MM.1S (cell line): ENCODE measurements at regions not wholly inside any gene's neighbourhood (a gene's known extent, or its start where the extent isn't known, plus 50 kb on each side); places are given as distances from the start of the nearest gene placed in this dataset.

ENCODE experiments used
- EZH2phosphoT487 ChIP-seq: fragments of 300-600 bp; sonication (generic); IDR thresholded peaks from 2 replicates; pipeline ENCODE4 v1.6.1; 2018; ENCODE audit warnings: antibody characterized with exemption, low read length
- TF ChIP-seq, protein P1 (sequence below): fragments of 300-600 bp; sonication (generic); IDR thresholded peaks from 2 replicates; pipeline ENCODE4 v1.5.1; 2016; ENCODE audit warnings: antibody characterized with exemption, low read length, mixed read lengths

DNA sequence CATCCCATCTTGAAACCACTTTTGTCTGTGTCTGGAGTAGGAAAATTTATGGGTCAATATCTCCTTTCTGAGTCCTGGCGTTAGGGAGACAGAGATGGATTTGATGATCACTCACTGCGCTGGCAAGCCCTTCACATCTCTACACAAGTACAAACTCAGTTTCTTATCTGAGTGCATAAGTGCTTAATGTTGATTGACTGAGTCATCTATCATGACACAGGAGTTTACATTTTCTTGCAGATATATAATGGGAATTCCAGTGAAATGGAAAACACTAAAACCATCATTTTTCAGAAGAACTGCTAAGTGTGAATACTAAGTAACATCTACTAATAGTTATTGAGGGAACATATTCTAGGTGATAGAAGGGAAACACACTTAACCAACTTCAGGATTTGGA is 763.9 kb upstream of the COBL start:
- TF ChIP-seq, protein P1, sequence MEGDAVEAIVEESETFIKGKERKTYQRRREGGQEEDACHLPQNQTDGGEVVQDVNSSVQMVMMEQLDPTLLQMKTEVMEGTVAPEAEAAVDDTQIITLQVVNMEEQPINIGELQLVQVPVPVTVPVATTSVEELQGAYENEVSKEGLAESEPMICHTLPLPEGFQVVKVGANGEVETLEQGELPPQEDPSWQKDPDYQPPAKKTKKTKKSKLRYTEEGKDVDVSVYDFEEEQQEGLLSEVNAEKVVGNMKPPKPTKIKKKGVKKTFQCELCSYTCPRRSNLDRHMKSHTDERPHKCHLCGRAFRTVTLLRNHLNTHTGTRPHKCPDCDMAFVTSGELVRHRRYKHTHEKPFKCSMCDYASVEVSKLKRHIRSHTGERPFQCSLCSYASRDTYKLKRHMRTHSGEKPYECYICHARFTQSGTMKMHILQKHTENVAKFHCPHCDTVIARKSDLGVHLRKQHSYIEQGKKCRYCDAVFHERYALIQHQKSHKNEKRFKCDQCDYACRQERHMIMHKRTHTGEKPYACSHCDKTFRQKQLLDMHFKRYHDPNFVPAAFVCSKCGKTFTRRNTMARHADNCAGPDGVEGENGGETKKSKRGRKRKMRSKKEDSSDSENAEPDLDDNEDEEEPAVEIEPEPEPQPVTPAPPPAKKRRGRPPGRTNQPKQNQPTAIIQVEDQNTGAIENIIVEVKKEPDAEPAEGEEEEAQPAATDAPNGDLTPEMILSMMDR: no peak
- no peak for TF ChIP-seq EZH2phosphoT487
